DOHH2 (cell line): ENCODE measurements at regions not wholly inside any gene's neighbourhood (a gene's known extent, or its start where the extent isn't known, plus 50 kb on each side); places are given as distances from the start of the nearest gene placed in this dataset.

ENCODE experiments used
- H3F3A ChIP-seq: fragments of 200-600 bp; sonication (generic), shearing (Covaris generic); 2 replicates; pipeline ENCODE4 v1.6.0; 2016; ENCODE audit warnings: antibody characterized with exemption, mild to moderate bottlenecking; ENCODE audit not compliant: control insufficient read depth, insufficient read depth
- H3K27ac ChIP-seq: fragments of 200-600 bp; sonication (generic); 2 replicates; pipeline ENCODE4 v1.5.1; 2014; ENCODE audit warnings: low read depth, mild to moderate bottlenecking, low read length, moderate library complexity
- H3K27me3 ChIP-seq: fragments of 200-600 bp; sonication (generic); 2 replicates; pipeline ENCODE4 v1.6.1; 2014; ENCODE audit warnings: mild to moderate bottlenecking, low read length, mixed read lengths; ENCODE audit not compliant: control insufficient read depth
- H3K36me3 ChIP-seq: fragments of 200-600 bp; sonication (generic); 2 replicates; pipeline ENCODE4 v1.6.1; 2014; ENCODE audit warnings: mild to moderate bottlenecking, low read length, moderate library complexity, mixed read lengths; ENCODE audit not compliant: control insufficient read depth
- H3K4me1 ChIP-seq: fragments of 200-600 bp; sonication (generic); 2 replicates; pipeline ENCODE4 v1.6.1; 2014; ENCODE audit warnings: mild to moderate bottlenecking, low read length, mixed read lengths; ENCODE audit not compliant: control insufficient read depth
- H3K4me2 ChIP-seq: fragments of 200-600 bp; sonication (generic); 2 replicates; pipeline ENCODE4 v1.6.0; 2014; ENCODE audit warnings: mild to moderate bottlenecking, low read length, moderate library complexity
- H3K4me3 ChIP-seq: fragments of 200-600 bp; sonication (generic); 2 replicates; pipeline ENCODE4 v1.5.1; 2014; ENCODE audit warnings: mild to moderate bottlenecking, low read length, mixed read lengths
- H3K79me2 ChIP-seq: fragments of 200-600 bp; sonication (generic); 2 replicates; pipeline ENCODE4 v1.6.1; 2014; ENCODE audit warnings: mild to moderate bottlenecking, low read length, mixed read lengths; ENCODE audit not compliant: control insufficient read depth
- H3K9me2 ChIP-seq: fragments of 200-600 bp; sonication (generic); replicated peaks from 2 replicates; pipeline ENCODE4 v1.6.1; 2014; ENCODE audit warnings: mild to moderate bottlenecking, low read length, mixed read lengths; ENCODE audit not compliant: control insufficient read depth
- H3K9me3 ChIP-seq: fragments of 200-600 bp; sonication (generic); 2 replicates; pipeline ENCODE4 v1.6.1; 2014; ENCODE audit warnings: antibody characterized with exemption, low read length, mixed read lengths; ENCODE audit not compliant: control insufficient read depth, insufficient read depth
- H4K20me1 ChIP-seq: fragments of 200-600 bp; sonication (generic); 2 replicates; pipeline ENCODE4 v1.6.0; 2014; ENCODE audit warnings: low read depth, mild to moderate bottlenecking, antibody characterized with exemption, low read length, moderate library complexity; ENCODE audit not compliant: control insufficient read depth, insufficient read depth
- EZH2phosphoT487 ChIP-seq: fragments of 200-600 bp; sonication (generic); IDR thresholded peaks from 2 replicates; pipeline ENCODE4 v1.6.1; 2017; ENCODE audit warnings: borderline replicate concordance, mild to moderate bottlenecking, antibody characterized with exemption, low read length, moderate library complexity, mixed read lengths
- TF ChIP-seq, protein P1 (sequence below): fragments of 200-600 bp; sonication (generic); IDR thresholded peaks from one replicate; pipeline ENCODE4 v1.5.1; 2014; ENCODE audit warnings: antibody characterized with exemption, mild to moderate bottlenecking, low read depth, low read length; ENCODE audit not compliant: poor library complexity, severe bottlenecking

GRCh38 chr13:107764046-107764445 lies 451.3 kb downstream of the LIG4 start:
- no peaks in the 10 kb centered on the region for H3K9me3 ChIP-seq
- H3K27ac ChIP-seq, result no peak overlapping the region
- H3K4me1 ChIP-seq, result no peaks in the 10 kb centered on the region
- H3F3A ChIP-seq, result no peaks in the 10 kb centered on the region
- H3K36me3 ChIP-seq, result no peaks in the 10 kb centered on the region
- TF ChIP-seq, protein P1, sequence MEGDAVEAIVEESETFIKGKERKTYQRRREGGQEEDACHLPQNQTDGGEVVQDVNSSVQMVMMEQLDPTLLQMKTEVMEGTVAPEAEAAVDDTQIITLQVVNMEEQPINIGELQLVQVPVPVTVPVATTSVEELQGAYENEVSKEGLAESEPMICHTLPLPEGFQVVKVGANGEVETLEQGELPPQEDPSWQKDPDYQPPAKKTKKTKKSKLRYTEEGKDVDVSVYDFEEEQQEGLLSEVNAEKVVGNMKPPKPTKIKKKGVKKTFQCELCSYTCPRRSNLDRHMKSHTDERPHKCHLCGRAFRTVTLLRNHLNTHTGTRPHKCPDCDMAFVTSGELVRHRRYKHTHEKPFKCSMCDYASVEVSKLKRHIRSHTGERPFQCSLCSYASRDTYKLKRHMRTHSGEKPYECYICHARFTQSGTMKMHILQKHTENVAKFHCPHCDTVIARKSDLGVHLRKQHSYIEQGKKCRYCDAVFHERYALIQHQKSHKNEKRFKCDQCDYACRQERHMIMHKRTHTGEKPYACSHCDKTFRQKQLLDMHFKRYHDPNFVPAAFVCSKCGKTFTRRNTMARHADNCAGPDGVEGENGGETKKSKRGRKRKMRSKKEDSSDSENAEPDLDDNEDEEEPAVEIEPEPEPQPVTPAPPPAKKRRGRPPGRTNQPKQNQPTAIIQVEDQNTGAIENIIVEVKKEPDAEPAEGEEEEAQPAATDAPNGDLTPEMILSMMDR, result no peak
- TF ChIP-seq EZH2phosphoT487, result no peak
- H3K9me2 ChIP-seq, result no peaks in the 10 kb centered on the region
- no peaks in the 10 kb centered on the region for H3K79me2 ChIP-seq
- no peaks in the 10 kb centered on the region for H4K20me1 ChIP-seq
- no peak overlapping the region for H3K4me3 ChIP-seq
- H3K4me2 ChIP-seq, result no peak overlapping the region
- no peaks in the 10 kb centered on the region for H3K27me3 ChIP-seq

DNA sequence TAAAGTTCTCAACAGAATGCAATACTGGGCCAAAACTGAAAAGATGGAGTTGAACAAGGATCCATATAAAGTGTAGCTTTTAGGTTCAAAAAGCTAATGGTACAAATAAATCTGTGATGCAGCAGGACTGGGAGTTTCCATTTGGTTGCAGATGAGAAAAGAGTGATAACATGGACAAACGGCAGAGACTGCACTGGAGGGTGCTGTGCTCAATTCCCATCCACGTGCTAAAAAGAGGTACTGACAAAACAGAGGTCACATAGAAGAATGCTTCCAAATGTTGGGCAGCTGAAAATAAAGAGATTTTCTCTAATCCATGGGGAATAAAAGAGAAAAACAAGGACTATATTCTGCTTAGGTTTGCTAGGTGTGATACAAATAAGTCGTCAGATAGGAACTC lies 461.6 kb downstream of the LIG4 start:
- Histone ChIP-seq H3K36me3 (no peaks in the 10 kb centered on the region), H3K27me3 (no peaks in the 10 kb centered on the region), H3K9me3 (no peaks in the 10 kb centered on the region), H3K79me2 (no peaks in the 10 kb centered on the region), H3K4me2 (no peak overlapping the region), H4K20me1 (no peaks in the 10 kb centered on the region), H3K27ac (no peak overlapping the region), H3K4me1 (no peaks in the 10 kb centered on the region), H3K9me2 (no peaks in the 10 kb centered on the region), H3K4me3 (no peak overlapping the region), H3F3A (no peaks in the 10 kb centered on the region)
- TF ChIP-seq, protein P1, result no peak
- no peak for TF ChIP-seq EZH2phosphoT487

GRCh38 chr13:107753291-107753690 lies 462.0 kb downstream of the LIG4 start:
- Histone ChIP-seq H3K27ac (no peak overlapping the region), H3K36me3 (no peaks in the 10 kb centered on the region), H3K4me1 (no peaks in the 10 kb centered on the region), H3F3A (no peaks in the 10 kb centered on the region), H4K20me1 (no peaks in the 10 kb centered on the region), H3K4me3 (no peak overlapping the region), H3K79me2 (no peaks in the 10 kb centered on the region), H3K27me3 (no peaks in the 10 kb centered on the region), H3K9me3 (no peaks in the 10 kb centered on the region), H3K9me2 (no peaks in the 10 kb centered on the region), H3K4me2 (no peak overlapping the region)
- TF ChIP-seq, protein P1, result no peak
- no peak for TF ChIP-seq EZH2phosphoT487

- H3K9me3 ChIP-seq, result no peaks in the 10 kb centered on the region
- H3F3A ChIP-seq, result no peaks in the 10 kb centered on the region
- no peaks in the 10 kb centered on the region for H3K9me2 ChIP-seq
- no peak overlapping the region for H3K27ac ChIP-seq
- TF ChIP-seq, protein P1, result no peak
- no peak for TF ChIP-seq EZH2phosphoT487
- no peaks in the 10 kb centered on the region for H3K79me2 ChIP-seq
- no peak overlapping the region for H3K4me2 ChIP-seq
- no peaks in the 10 kb centered on the region for H4K20me1 ChIP-seq
- H3K4me3 ChIP-seq, result no peak overlapping the region
- no peaks in the 10 kb centered on the region for H3K27me3 ChIP-seq
- no peaks in the 10 kb centered on the region for H3K36me3 ChIP-seq
- H3K4me1 ChIP-seq, result no peaks in the 10 kb centered on the region
These were observed 471.4 kb downstream of the LIG4 start for GRCh38 chr13:107743983-107744382.
